ENCODE measurements at regions not wholly inside any gene's neighbourhood (a gene's known extent, or its start where the extent isn't known, plus 50 kb on each side); places are given as distances from the start of the nearest gene placed in this dataset.
"Not testable (repeated sequence)": the region's sequence is repeated elsewhere in the genome, so short reads cannot be mapped to it uniquely, and the experiment has no call there.

- no peak overlapping the region for H3K4me2 ChIP-seq (ENCODE audit: low read length)
- ATAC-seq (no peak), DNase-seq (ENCODE audit: low read depth, low spot score) (no peak)
- no peaks in the 10 kb centered on the region for H4K20me1 ChIP-seq (ENCODE audit: insufficient read depth)
- intact Hi-C loops (cut with micrococcal nuclease) = no loop called here
- no peak overlapping the region for H2AFZ ChIP-seq (ENCODE audit: low read depth, low read length, poor library complexity, severe bottlenecking)
- no peak for TF ChIP-seq MAX (IDR thresholded peaks at IDR 0.05)
- no peak for TF ChIP-seq SIN3A (IDR thresholded peaks at IDR 0.05; ENCODE audit: low read depth)
- TF ChIP-seq EZH2 (IDR thresholded peaks at IDR 0.05) = no peak
- TF ChIP-seq SP1 (IDR thresholded peaks at IDR 0.05; ENCODE audit: low read depth) = no peak
- TF ChIP-seq YY1 (IDR thresholded peaks at IDR 0.05; ENCODE audit: extremely low read depth, insufficient replicate concordance, low read depth, low read length) = no peak
- TF ChIP-seq RAD21 (IDR thresholded peaks at IDR 0.05; ENCODE audit: low read depth) = no peak
- TF ChIP-seq CEBPB (IDR thresholded peaks at IDR 0.05; ENCODE audit: low read depth) = no peak
- TF ChIP-seq, protein P1, sequence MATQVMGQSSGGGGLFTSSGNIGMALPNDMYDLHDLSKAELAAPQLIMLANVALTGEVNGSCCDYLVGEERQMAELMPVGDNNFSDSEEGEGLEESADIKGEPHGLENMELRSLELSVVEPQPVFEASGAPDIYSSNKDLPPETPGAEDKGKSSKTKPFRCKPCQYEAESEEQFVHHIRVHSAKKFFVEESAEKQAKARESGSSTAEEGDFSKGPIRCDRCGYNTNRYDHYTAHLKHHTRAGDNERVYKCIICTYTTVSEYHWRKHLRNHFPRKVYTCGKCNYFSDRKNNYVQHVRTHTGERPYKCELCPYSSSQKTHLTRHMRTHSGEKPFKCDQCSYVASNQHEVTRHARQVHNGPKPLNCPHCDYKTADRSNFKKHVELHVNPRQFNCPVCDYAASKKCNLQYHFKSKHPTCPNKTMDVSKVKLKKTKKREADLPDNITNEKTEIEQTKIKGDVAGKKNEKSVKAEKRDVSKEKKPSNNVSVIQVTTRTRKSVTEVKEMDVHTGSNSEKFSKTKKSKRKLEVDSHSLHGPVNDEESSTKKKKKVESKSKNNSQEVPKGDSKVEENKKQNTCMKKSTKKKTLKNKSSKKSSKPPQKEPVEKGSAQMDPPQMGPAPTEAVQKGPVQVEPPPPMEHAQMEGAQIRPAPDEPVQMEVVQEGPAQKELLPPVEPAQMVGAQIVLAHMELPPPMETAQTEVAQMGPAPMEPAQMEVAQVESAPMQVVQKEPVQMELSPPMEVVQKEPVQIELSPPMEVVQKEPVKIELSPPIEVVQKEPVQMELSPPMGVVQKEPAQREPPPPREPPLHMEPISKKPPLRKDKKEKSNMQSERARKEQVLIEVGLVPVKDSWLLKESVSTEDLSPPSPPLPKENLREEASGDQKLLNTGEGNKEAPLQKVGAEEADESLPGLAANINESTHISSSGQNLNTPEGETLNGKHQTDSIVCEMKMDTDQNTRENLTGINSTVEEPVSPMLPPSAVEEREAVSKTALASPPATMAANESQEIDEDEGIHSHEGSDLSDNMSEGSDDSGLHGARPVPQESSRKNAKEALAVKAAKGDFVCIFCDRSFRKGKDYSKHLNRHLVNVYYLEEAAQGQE (IDR thresholded peaks at IDR 0.05; ENCODE audit: low read depth) = no peak
- BruUV-seq (replicated peaks) = no TSS peak
- no peaks in the 10 kb centered on the region for H3K27me3 ChIP-seq (ENCODE audit: insufficient read depth, low read length)
- H3K9ac ChIP-seq (ENCODE audit: low read length) = no peak overlapping the region
- no peaks in the 10 kb centered on the region for H3K9me2 ChIP-seq (ENCODE audit: insufficient read depth)
- H3K4me3 ChIP-seq (replicated peaks in 1 of 2; ENCODE audit: low read depth in 1 of 2, low read length in 2 of 2) = no peak overlapping the region
- H3K79me2 ChIP-seq (ENCODE audit: insufficient read depth, low read length) = no peaks in the 10 kb centered on the region
- no peaks in the 10 kb centered on the region for H3K4me1 ChIP-seq (ENCODE audit: control insufficient read depth in 1 of 2, insufficient read depth in 2 of 2, low read length in 2 of 2)
- H3K27ac ChIP-seq (ENCODE audit: low read depth, low read length) = no peak overlapping the region
- ChIA-PET POLR2A (no interaction called here), RAD21 (ENCODE audit: low non-redundant PET in 1 of 2, low total read pairs in 2 of 2, uncharacterized antibody in 2 of 2, unreplicated experiment in 2 of 2) (no interaction called here), CTCF (no interaction called here)
- H3K36me3 ChIP-seq (ENCODE audit: control insufficient read depth in 1 of 2, insufficient read depth in 2 of 2, low read length in 2 of 2) = no peaks in the 10 kb centered on the region
- H3K9me3 ChIP-seq (ENCODE audit: control insufficient read depth in 1 of 2, insufficient read depth in 1 of 2, low read depth in 1 of 2, low read length in 2 of 2) = no peaks in the 10 kb centered on the region
Observed at GRCh38 chr14:40009771-40010170, 577.5 kb upstream of the FBXO33 start.

GRCh38 chr14:40008345-40008744 is 576.1 kb upstream of the FBXO33 start:
- H3K9ac ChIP-seq (ENCODE audit: low read length); RAD21 ChIA-PET (ENCODE audit: low non-redundant PET in 1 of 2, low total read pairs in 2 of 2, uncharacterized antibody in 2 of 2, unreplicated experiment in 2 of 2); BruUV-seq (replicated peaks); H3K4me2 ChIP-seq (ENCODE audit: low read length); H3K4me3 ChIP-seq (replicated peaks in 1 of 2; ENCODE audit: low read depth in 1 of 2, low read length in 2 of 2); H4K20me1 ChIP-seq (ENCODE audit: insufficient read depth); H3K79me2 ChIP-seq (ENCODE audit: insufficient read depth, low read length); ATAC-seq; H3K9me2 ChIP-seq (ENCODE audit: insufficient read depth); CTCF ChIA-PET; H3K27ac ChIP-seq (ENCODE audit: low read depth, low read length); H2AFZ ChIP-seq (ENCODE audit: low read depth, low read length, poor library complexity, severe bottlenecking); intact Hi-C loops (cut with micrococcal nuclease); DNase-seq (ENCODE audit: low read depth, low spot score); H3K9me3 ChIP-seq (ENCODE audit: control insufficient read depth in 1 of 2, insufficient read depth in 1 of 2, low read depth in 1 of 2, low read length in 2 of 2); H3K27me3 ChIP-seq (ENCODE audit: insufficient read depth, low read length); H3K4me1 ChIP-seq (ENCODE audit: control insufficient read depth in 1 of 2, insufficient read depth in 2 of 2, low read length in 2 of 2); POLR2A ChIA-PET; H3K36me3 ChIP-seq (ENCODE audit: control insufficient read depth in 1 of 2, insufficient read depth in 2 of 2, low read length in 2 of 2): not testable (repeated sequence)
